BJ (cell line): ENCODE measurements at regions not wholly inside any gene's neighbourhood (a gene's known extent, or its start where the extent isn't known, plus 50 kb on each side); places are given as distances from the start of the nearest gene placed in this dataset.

Experiments
- CTCF ChIA-PET: fragments of 350-600 bp; formaldehyde crosslinking; extraction: SDS; loops from one replicate; lab custom pipeline; 2021; ENCODE audit warnings: antibody characterized with exemption, inconsistent platforms; lab: Yijun Ruan, JAX
- POLR2A ChIA-PET: fragments of 300-600 bp; sonication (Branson Sonifier 250); formaldehyde crosslinking; extraction: SDS; loops from one replicate; lab custom pipeline; 2021; ENCODE audit warnings: antibody characterized with exemption; lab: Charles Lee
- DNase-seq: peaks from one replicate; pipeline ENCODE4 v3.0.0-alpha.2; 2011; ENCODE audit warnings: low read depth
- H3K27me3 ChIP-seq: 2 replicates; pipeline ENCODE4 v1.6.0; 2011; ENCODE audit warnings: low read length; ENCODE audit not compliant: control insufficient read depth, insufficient read depth
- H3K36me3 ChIP-seq: 2 replicates; pipeline ENCODE4 v1.5.1; 2011; ENCODE audit warnings: low read length; ENCODE audit not compliant: control insufficient read depth, insufficient read depth
- H3K4me3 ChIP-seq: 2 replicates; pipeline ENCODE4 v1.5.1; 2011; ENCODE audit warnings: low read depth, mild to moderate bottlenecking, control low read depth, low read length
- CTCF ChIP-seq: IDR thresholded peaks from 2 replicates; pipeline ENCODE4 v1.5.1; 2011; ENCODE audit warnings: low read depth, mild to moderate bottlenecking, control low read depth, inconsistent platforms, low read length, moderate library complexity; ENCODE audit not compliant: insufficient read depth

GRCh38 chr12:83954071-83954789 lies 958.4 kb downstream of the SLC6A15 start:
- no peak for DNase-seq
- no peak for TF ChIP-seq CTCF
- Histone ChIP-seq H3K36me3 (no peaks in the 10 kb centered on the region), H3K4me3 (no peak overlapping the region), H3K27me3 (no peaks in the 10 kb centered on the region)
- ChIA-PET CTCF (interaction anchor here (1.1 kb wide), 1 partner anchor 10 kb away, joined by 3 read pairs; no protein-coding TSS in a partner anchor), POLR2A (no interaction called here)

GRCh38 chr12:83945871-83946270 lies 966.7 kb downstream of the SLC6A15 start:
- H3K27me3 ChIP-seq, result no peaks in the 10 kb centered on the region
- ChIA-PET CTCF (no interaction called here), POLR2A (no interaction called here)
- H3K4me3 ChIP-seq, result no peak overlapping the region
- no peak for TF ChIP-seq CTCF
- peak; percentile 31 for DNase-seq
- no peaks in the 10 kb centered on the region for H3K36me3 ChIP-seq

GRCh38 chr12:83939718-83940117 lies 972.9 kb downstream of the SLC6A15 start:
- TF ChIP-seq CTCF, result no peak
- H3K27me3 ChIP-seq, result no peaks in the 10 kb centered on the region
- ChIA-PET CTCF (no interaction called here), POLR2A (no interaction called here)
- H3K36me3 ChIP-seq, result no peaks in the 10 kb centered on the region
- no peak overlapping the region for H3K4me3 ChIP-seq
- DNase-seq, result no peak

GRCh38 chr12:83933615-83934014 lies 979.0 kb downstream of the SLC6A15 start:
- ChIA-PET POLR2A (no interaction called here), CTCF (no interaction called here)

GRCh38 chr12:83932011-83932410 lies 980.6 kb downstream of the SLC6A15 start:
- TF ChIP-seq CTCF, result no peak
- Histone ChIP-seq H3K27me3 (no peaks in the 10 kb centered on the region), H3K4me3 (no peak overlapping the region), H3K36me3 (no peaks in the 10 kb centered on the region)
- POLR2A ChIA-PET, result no interaction called here
- CTCF ChIA-PET, result interaction anchor here (1.2 kb wide), 1 partner anchor 11 kb away, joined by 3 read pairs; no protein-coding TSS in a partner anchor
- no peak for DNase-seq

More at GRCh38 chr12:83933615-83934014, 979.0 kb downstream of the SLC6A15 start:
- no peak for TF ChIP-seq CTCF
- no peak for DNase-seq
- Histone ChIP-seq H3K4me3 (no peak overlapping the region), H3K27me3 (no peaks in the 10 kb centered on the region), H3K36me3 (no peaks in the 10 kb centered on the region)
